Adrenal gland (tissue), 5 donors: ENCODE measurements at regions not wholly inside any gene's neighbourhood (a gene's known extent, or its start where the extent isn't known, plus 50 kb on each side); places are given as distances from the start of the nearest gene placed in this dataset.

Source experiments
- CTCF ChIP-seq, 6 experiments: fragments of 450-650 bp in 4 of 6; fragments of 200-600 bp in 2 of 6; sonication (generic) in 1 of 6; IDR thresholded peaks; 1 replicate in 5 of 6; 2 replicates in 1 of 6; pipeline versions ENCODE4 v1.5.1 to v1.8.0; 2016 to 2021; ENCODE audit warnings: antibody characterized with exemption in 6 of 6, mild to moderate bottlenecking in 2 of 6, moderate library complexity in 1 of 6
- POLR2A ChIP-seq, 2 donors: fragments of 450-650 bp; IDR thresholded peaks; one replicate each; pipeline ENCODE4 v1.6.1; 2017; ENCODE audit warnings: antibody characterized with exemption in 2 of 2, mild to moderate bottlenecking in 2 of 2, moderate library complexity in 1 of 2
- donor health status: DM: no; HTN: no; CAD: no.

GRCh38 chr10:130867446-130868194 is 443.9 kb downstream of the TCERG1L start:
- TF ChIP-seq CTCF (IDR thresholded peaks at IDR 0.05) (no peak), POLR2A (IDR thresholded peaks at IDR 0.05) (no peak)
